ENCODE measurements at regions not wholly inside any gene's neighbourhood (a gene's known extent, or its start where the extent isn't known, plus 50 kb on each side); places are given as distances from the start of the nearest gene placed in this dataset.

DNA sequence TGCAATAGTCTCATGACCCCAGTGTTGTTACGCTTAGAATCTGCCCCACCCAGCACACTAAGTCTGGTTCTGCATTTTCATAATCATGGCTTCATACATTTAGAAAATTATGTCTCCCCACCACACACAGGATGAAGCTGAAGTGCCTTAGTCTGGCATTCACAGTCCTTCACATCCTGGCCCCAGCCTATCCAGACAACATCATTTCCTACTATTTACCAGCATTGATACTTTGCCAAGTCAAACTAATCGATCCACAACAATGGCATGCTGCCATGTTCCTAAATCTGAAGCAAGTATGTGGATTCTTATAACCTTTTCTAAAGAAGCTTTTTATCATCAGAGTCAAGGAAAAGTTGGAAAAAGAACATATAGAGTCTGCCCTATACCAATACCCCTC, 132.4 kb upstream of the FBXL4 start:
- TF ChIP-seq SP1 (IDR thresholded peaks at IDR 0.05; ENCODE audit: low read depth, low read length) (no peak), CHD2 (IDR thresholded peaks at IDR 0.05; ENCODE audit: low read length) (no peak), TEAD4 (IDR thresholded peaks at IDR 0.05; ENCODE audit: low read depth, low read length) (no peak), TAF1 (IDR thresholded peaks at IDR 0.05; ENCODE audit: low read depth, low read length) (no peak), SRF (IDR thresholded peaks at IDR 0.05; ENCODE audit: low read depth, low read length) (no peak), CEBPB (IDR thresholded peaks at IDR 0.05; ENCODE audit: low read depth, low read length) (no peak), RAD21 (IDR thresholded peaks at IDR 0.05 in 1 of 2, conservative IDR thresholded peaks at IDR 0.05 in 1 of 2; ENCODE audit: low read depth in 2 of 2, low read length in 2 of 2) (no peak), ATF3 (IDR thresholded peaks at IDR 0.05; ENCODE audit: insufficient read depth, low read depth, low read length) (no peak), RFX5 (IDR thresholded peaks at IDR 0.05; ENCODE audit: borderline replicate concordance, low read depth, low read length) (no peak), GTF2F1 (IDR thresholded peaks at IDR 0.05; ENCODE audit: borderline replicate concordance, low read depth, low read length) (no peak), JUND (IDR thresholded peaks at IDR 0.05; ENCODE audit: low read length) (no peak), ASH2L (IDR thresholded peaks at IDR 0.05; ENCODE audit: low read length) (no peak)
- TF ChIP-seq, protein P1, sequence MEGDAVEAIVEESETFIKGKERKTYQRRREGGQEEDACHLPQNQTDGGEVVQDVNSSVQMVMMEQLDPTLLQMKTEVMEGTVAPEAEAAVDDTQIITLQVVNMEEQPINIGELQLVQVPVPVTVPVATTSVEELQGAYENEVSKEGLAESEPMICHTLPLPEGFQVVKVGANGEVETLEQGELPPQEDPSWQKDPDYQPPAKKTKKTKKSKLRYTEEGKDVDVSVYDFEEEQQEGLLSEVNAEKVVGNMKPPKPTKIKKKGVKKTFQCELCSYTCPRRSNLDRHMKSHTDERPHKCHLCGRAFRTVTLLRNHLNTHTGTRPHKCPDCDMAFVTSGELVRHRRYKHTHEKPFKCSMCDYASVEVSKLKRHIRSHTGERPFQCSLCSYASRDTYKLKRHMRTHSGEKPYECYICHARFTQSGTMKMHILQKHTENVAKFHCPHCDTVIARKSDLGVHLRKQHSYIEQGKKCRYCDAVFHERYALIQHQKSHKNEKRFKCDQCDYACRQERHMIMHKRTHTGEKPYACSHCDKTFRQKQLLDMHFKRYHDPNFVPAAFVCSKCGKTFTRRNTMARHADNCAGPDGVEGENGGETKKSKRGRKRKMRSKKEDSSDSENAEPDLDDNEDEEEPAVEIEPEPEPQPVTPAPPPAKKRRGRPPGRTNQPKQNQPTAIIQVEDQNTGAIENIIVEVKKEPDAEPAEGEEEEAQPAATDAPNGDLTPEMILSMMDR (IDR thresholded peaks at IDR 0.05; ENCODE audit: control extremely low read depth in 1 of 3, insufficient read depth in 1 of 3, low read depth in 1 of 3, low read length in 3 of 3) = no peak
